ENCODE measurements at regions not wholly inside any gene's neighbourhood (a gene's known extent, or its start where the extent isn't known, plus 50 kb on each side); places are given as distances from the start of the nearest gene placed in this dataset.
"Not testable (repeated sequence)": the region's sequence is repeated elsewhere in the genome, so short reads cannot be mapped to it uniquely, and the experiment has no call there.

GRCh38 chr6:95856876-95857364, 158.9 kb upstream of the FUT9 start:
- H3K27ac ChIP-seq: no peak overlapping the region
- TF ChIP-seq ZFX (IDR thresholded peaks at IDR 0.05): no peak
- no peak for TF ChIP-seq CTCF (conservative IDR thresholded peaks at IDR 0.05)

GRCh38 chr6:95865857-95866256, 149.9 kb upstream of the FUT9 start:
- H3K27ac ChIP-seq: no peak overlapping the region
- no peak for TF ChIP-seq ZFX (IDR thresholded peaks at IDR 0.05)
- no peak for TF ChIP-seq CTCF (conservative IDR thresholded peaks at IDR 0.05)

GRCh38 chr6:95866732-95867131, 149.0 kb upstream of the FUT9 start:
- TF ChIP-seq CTCF (conservative IDR thresholded peaks at IDR 0.05) (peak; percentile 68), ZFX (IDR thresholded peaks at IDR 0.05) (no peak)
- H3K27ac ChIP-seq: no peak overlapping the region

GRCh38 chr6:95867205-95867604, 148.6 kb upstream of the FUT9 start:
- no peak overlapping the region for H3K27ac ChIP-seq
- TF ChIP-seq CTCF (conservative IDR thresholded peaks at IDR 0.05) (no peak), ZFX (IDR thresholded peaks at IDR 0.05) (no peak)

- H3K27ac ChIP-seq: no peak overlapping the region
- TF ChIP-seq ZFX (IDR thresholded peaks at IDR 0.05): no peak
- TF ChIP-seq CTCF (conservative IDR thresholded peaks at IDR 0.05): no peak
These were observed 138.3 kb upstream of the FUT9 start for GRCh38 chr6:95877480-95877879.

GRCh38 chr6:95879856-95880255, 135.9 kb upstream of the FUT9 start:
- TF ChIP-seq CTCF (conservative IDR thresholded peaks at IDR 0.05) (no peak), ZFX (IDR thresholded peaks at IDR 0.05) (no peak)
- no peak overlapping the region for H3K27ac ChIP-seq

GRCh38 chr6:95882371-95882770, 133.4 kb upstream of the FUT9 start:
- TF ChIP-seq CTCF (conservative IDR thresholded peaks at IDR 0.05): no peak
- no peak for TF ChIP-seq ZFX (IDR thresholded peaks at IDR 0.05)
- H3K27ac ChIP-seq: peak overlapping the region; percentile 58; the same call in 1 of the 2 replicates

GRCh38 chr6:95888711-95889110, 127.1 kb upstream of the FUT9 start:
- H3K27ac ChIP-seq: not testable (repeated sequence)

Data from C4-2B (cell line).